HepG2 (cell line): ENCODE measurements at regions not wholly inside any gene's neighbourhood (a gene's known extent, or its start where the extent isn't known, plus 50 kb on each side); places are given as distances from the start of the nearest gene placed in this dataset.

Experiments used
- ATAC-seq: fragments of 200-7000 bp; cut with Tn5 transposase; 3 replicates; pipeline ENCODE4 v1.9.1; 2020; ENCODE audit warnings: mild to moderate bottlenecking, moderate library complexity
- BruUV-seq: library from RNA; stranded (reverse); fragments of 400-500 nt; replicated peaks from 2 replicates; lab custom pipeline; 2021; lab: Mats Ljungman, UMichigan
- CTCF ChIA-PET: fragments of 300-600 bp; formaldehyde crosslinking; extraction: SDS; loops from one replicate; lab custom pipeline; 2021; ENCODE audit warnings: low total read pairs, inconsistent platforms, low intra/inter-chr PET ratio; lab: Yijun Ruan, JAX
- POLR2A ChIA-PET: fragments of 350-600 bp; sonication (Branson Sonifier 250); formaldehyde crosslinking; loops from one replicate; lab custom pipeline; 2020; ENCODE audit warnings: antibody characterized with exemption, inconsistent platforms; lab: Yijun Ruan, JAX
- DNase-seq: peaks from one replicate; pipeline ENCODE4 v3.0.0-alpha.2; 2015; ENCODE audit warnings: low spot score
- FAIRE-seq: peaks from 3 replicates; lab custom pipeline; 2011; peaks lifted over from hg19 to GRCh38; lab: Jason Lieb, UNC
- H2AFZ ChIP-seq: one replicate; pipeline ENCODE4 v1.6.1; 2011; ENCODE audit warnings: low read length, inconsistent platforms
- H3K27ac ChIP-seq: fragments of 300-600 bp; 3 replicates; pipeline ENCODE4 v1.8.0; 2011; ENCODE audit warnings: mixed run types, mild to moderate bottlenecking, mixed read lengths, low read length, inconsistent platforms; ENCODE audit not compliant: insufficient read depth; ENCODE audit errors: extremely low read length
- H3K27me3 ChIP-seq, 2 experiments: fragments of 200-600 bp in 1 of 2; 2 replicates in 1 of 2; 3 replicates in 1 of 2; pipeline versions ENCODE4 v1.6.0 to v1.8.0; 2011; ENCODE audit warnings: low read length in 2 of 2, mild to moderate bottlenecking in 2 of 2, moderate library complexity in 2 of 2, inconsistent platforms in 1 of 2; ENCODE audit not compliant: insufficient read depth in 2 of 2, control insufficient read depth in 1 of 2
- H3K36me3 ChIP-seq, 2 experiments: fragments of 200-600 bp in 1 of 2; replicated peaks in 1 of 2; 2 replicates in 1 of 2; 3 replicates in 1 of 2; pipeline versions ENCODE4 v1.5.1 to v1.8.0; 2011; ENCODE audit warnings: low read length in 2 of 2, inconsistent platforms in 1 of 2; ENCODE audit not compliant: insufficient read depth in 2 of 2, control insufficient read depth in 1 of 2
- H3K4me1 ChIP-seq: 2 replicates; pipeline ENCODE4 v1.5.1; 2012; ENCODE audit warnings: low read length, inconsistent platforms; ENCODE audit not compliant: insufficient read depth
- H3K4me2 ChIP-seq: 2 replicates; pipeline ENCODE4 v1.6.0; 2011; ENCODE audit warnings: low read depth, low read length, inconsistent platforms
- H3K4me3 ChIP-seq, 3 experiments: fragments of 200-600 bp in 1 of 3; sonication (generic), shearing (Covaris generic) in 1 of 3; replicated peaks in 1 of 3; 2 replicates each; pipeline ENCODE4 v1.5.1; 2011 to 2016; ENCODE audit warnings: low read length in 3 of 3, inconsistent platforms in 2 of 3, low read depth in 2 of 3, mild to moderate bottlenecking in 2 of 3, control low read depth in 1 of 3, mixed read lengths in 1 of 3; ENCODE audit not compliant: insufficient read depth in 1 of 3
- H3K79me2 ChIP-seq: one replicate; pipeline ENCODE4 v1.6.1; 2011; ENCODE audit warnings: low read length, inconsistent platforms; ENCODE audit not compliant: insufficient read depth
- H3K9ac ChIP-seq: 2 replicates; pipeline ENCODE4 v1.6.0; 2011; ENCODE audit warnings: mild to moderate bottlenecking, low read depth, low read length, inconsistent platforms; ENCODE audit not compliant: insufficient read depth
- H3K9me3 ChIP-seq: 2 replicates; pipeline ENCODE4 v1.5.1; 2012; ENCODE audit warnings: mild to moderate bottlenecking, low read length
- H4K20me1 ChIP-seq: 2 replicates; pipeline ENCODE4 v1.6.0; 2011; ENCODE audit warnings: inconsistent platforms, mild to moderate bottlenecking, low read length, moderate library complexity; ENCODE audit not compliant: insufficient read depth
- CBFB ChIP-seq: sonication (generic); formaldehyde crosslinking; IDR thresholded peaks from 2 replicates; pipeline ENCODE4 v1.4.0; 2020; ENCODE audit warnings: missing genetic modification reagents
- FIP1L1 ChIP-seq: fragments of 200-400 bp; formaldehyde crosslinking; IDR thresholded peaks from 2 replicates; pipeline ENCODE4 v1.6.1; 2018; ENCODE audit warnings: low read depth, mild to moderate bottlenecking, low read length, moderate library complexity, borderline replicate concordance; ENCODE audit not compliant: insufficient read depth
- KDM5A ChIP-seq: fragments of 200-600 bp; sonication (generic); IDR thresholded peaks from 2 replicates; pipeline ENCODE4 v1.7.0; 2018; ENCODE audit warnings: antibody characterized with exemption, mild to moderate bottlenecking, low read length, borderline replicate concordance
- PHF5A ChIP-seq: IDR thresholded peaks from one replicate; pipeline ENCODE4 v1.6.1; 2018; ENCODE audit warnings: low read depth, missing genetic modification reagents; ENCODE audit not compliant: unreplicated experiment
- REPIN1 ChIP-seq: sonication (generic); formaldehyde crosslinking; IDR thresholded peaks from 2 replicates; pipeline ENCODE4 v1.8.0; 2022; ENCODE audit warnings: missing genetic modification reagents, low read depth, mild to moderate bottlenecking, borderline replicate concordance
- TCF7L2 ChIP-seq: IDR thresholded peaks from 2 replicates; pipeline ENCODE4 v1.6.1; 2011; ENCODE audit warnings: mild to moderate bottlenecking, low read depth, low read length, moderate library complexity
- ZNF292 ChIP-seq: sonication (generic); formaldehyde crosslinking; IDR thresholded peaks from 2 replicates; pipeline ENCODE4 v1.8.1; 2022; ENCODE audit warnings: mild to moderate bottlenecking, low read depth, missing genetic modification reagents, borderline replicate concordance
- ZNF501 ChIP-seq: sonication (generic); formaldehyde crosslinking; IDR thresholded peaks from 2 replicates; pipeline ENCODE4 v1.5.1; 2020; ENCODE audit warnings: mild to moderate bottlenecking, moderate library complexity, missing genetic modification reagents
- ZNF619 ChIP-seq: sonication (generic); formaldehyde crosslinking; IDR thresholded peaks from 2 replicates; pipeline ENCODE4 v1.4.0; 2020; ENCODE audit warnings: mild to moderate bottlenecking, missing genetic modification reagents
- WGBS: methylation state at CpG from one replicate; pipeline ENCODE4 v1.1.6; 2017; ENCODE audit warnings: low lambda C conversion rate; 5-methylcytosine and 5-hydroxymethylcytosine counted together
- in situ Hi-C: cut with HindIII; loops from 2 replicates; pipeline ENCODE4 v1.10.0; 2017; ENCODE audit warnings: low pct_unique_long_range_greater_than_20kb; ENCODE audit not compliant: extremely low pct_ligation_motif_present
- intact Hi-C: fragments of 100-400 bp; cut with micrococcal nuclease; formaldehyde crosslinking; loops from one replicate; pipeline ENCODE4 v1.10.0; 2022; ENCODE audit not compliant: unreplicated experiment
- TF ChIP-seq, protein P1 (sequence below): sonication (generic); formaldehyde crosslinking; IDR thresholded peaks from 2 replicates; pipeline ENCODE4 v1.5.0; 2020; ENCODE audit warnings: mild to moderate bottlenecking, low read depth, missing genetic modification reagents, borderline replicate concordance
- TF ChIP-seq, protein P2 (sequence below): sonication (generic); formaldehyde crosslinking; IDR thresholded peaks from 2 replicates; pipeline ENCODE4 v1.9.0; 2021; ENCODE audit warnings: missing genetic modification reagents, borderline replicate concordance
- TF ChIP-seq, protein P3 (sequence below): sonication (generic); formaldehyde crosslinking; IDR thresholded peaks from 2 replicates; pipeline ENCODE4 v1.5.0; 2020; ENCODE audit warnings: mild to moderate bottlenecking, missing genetic modification reagents

DNA sequence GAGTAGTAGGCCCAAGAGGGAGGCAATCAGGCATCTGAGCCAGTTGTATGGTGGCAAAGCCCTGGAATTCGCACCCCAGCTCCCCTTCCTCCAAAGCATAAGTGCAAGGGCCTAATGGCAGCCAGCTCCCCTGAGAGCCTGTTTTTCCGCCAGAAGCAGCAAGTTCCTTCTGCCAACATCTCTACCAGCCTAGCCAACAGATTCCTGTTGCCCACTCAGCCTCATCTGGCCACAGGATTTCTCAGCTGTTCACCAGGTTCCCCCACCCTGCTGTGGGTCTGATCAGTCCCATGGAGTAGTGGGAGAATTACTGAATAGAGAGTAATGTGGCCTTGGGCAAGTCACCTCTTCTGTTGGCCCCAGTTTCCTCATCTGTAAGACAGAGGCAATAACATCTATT, 186.2 kb upstream of the PDE1C start:
- BruUV-seq = no TSS peak
- Histone ChIP-seq H2AFZ (no peak overlapping the region), H3K27me3 (no peaks in the 10 kb centered on the region; a peak in 1 of 5 replicates), H3K79me2 (no peaks in the 10 kb centered on the region), H3K9ac (no peak overlapping the region), H3K36me3 (no peaks in the 10 kb centered on the region), H3K4me3 (no peak overlapping the region), H3K4me1 (no peaks in the 10 kb centered on the region), H3K9me3 (no peaks in the 10 kb centered on the region), H4K20me1 (no peaks in the 10 kb centered on the region), H3K4me2 (no peak overlapping the region), H3K27ac (no peak overlapping the region)
- FAIRE-seq (no peak), DNase-seq (no peak), ATAC-seq (no peak)
- intact Hi-C loops (no loop called here), in situ Hi-C loops (no loop called here)
- ChIA-PET POLR2A (no interaction called here), CTCF (no interaction called here)
- WGBS = 0% methylated on average over 1 of the region's 2 CpGs
- TF ChIP-seq CBFB (CRISPR knock-in tag) (no peak), PHF5A (CRISPR knock-in tag) (no peak), TCF7L2 (no peak), REPIN1 (no peak), KDM5A (no peak), ZNF619 (CRISPR knock-in tag) (no peak), ZNF501 (no peak), FIP1L1 (no peak), ZNF292 (CRISPR knock-in tag) (no peak)
- TF ChIP-seq, protein P1, sequence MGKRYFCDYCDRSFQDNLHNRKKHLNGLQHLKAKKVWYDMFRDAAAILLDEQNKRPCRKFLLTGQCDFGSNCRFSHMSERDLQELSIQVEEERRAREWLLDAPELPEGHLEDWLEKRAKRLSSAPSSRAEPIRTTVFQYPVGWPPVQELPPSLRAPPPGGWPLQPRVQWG (CRISPR knock-in tag) = no peak
- TF ChIP-seq, protein P2, sequence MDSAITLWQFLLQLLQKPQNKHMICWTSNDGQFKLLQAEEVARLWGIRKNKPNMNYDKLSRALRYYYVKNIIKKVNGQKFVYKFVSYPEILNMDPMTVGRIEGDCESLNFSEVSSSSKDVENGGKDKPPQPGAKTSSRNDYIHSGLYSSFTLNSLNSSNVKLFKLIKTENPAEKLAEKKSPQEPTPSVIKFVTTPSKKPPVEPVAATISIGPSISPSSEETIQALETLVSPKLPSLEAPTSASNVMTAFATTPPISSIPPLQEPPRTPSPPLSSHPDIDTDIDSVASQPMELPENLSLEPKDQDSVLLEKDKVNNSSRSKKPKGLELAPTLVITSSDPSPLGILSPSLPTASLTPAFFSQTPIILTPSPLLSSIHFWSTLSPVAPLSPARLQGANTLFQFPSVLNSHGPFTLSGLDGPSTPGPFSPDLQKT (CRISPR knock-in tag) = no peak
- TF ChIP-seq, protein P3, sequence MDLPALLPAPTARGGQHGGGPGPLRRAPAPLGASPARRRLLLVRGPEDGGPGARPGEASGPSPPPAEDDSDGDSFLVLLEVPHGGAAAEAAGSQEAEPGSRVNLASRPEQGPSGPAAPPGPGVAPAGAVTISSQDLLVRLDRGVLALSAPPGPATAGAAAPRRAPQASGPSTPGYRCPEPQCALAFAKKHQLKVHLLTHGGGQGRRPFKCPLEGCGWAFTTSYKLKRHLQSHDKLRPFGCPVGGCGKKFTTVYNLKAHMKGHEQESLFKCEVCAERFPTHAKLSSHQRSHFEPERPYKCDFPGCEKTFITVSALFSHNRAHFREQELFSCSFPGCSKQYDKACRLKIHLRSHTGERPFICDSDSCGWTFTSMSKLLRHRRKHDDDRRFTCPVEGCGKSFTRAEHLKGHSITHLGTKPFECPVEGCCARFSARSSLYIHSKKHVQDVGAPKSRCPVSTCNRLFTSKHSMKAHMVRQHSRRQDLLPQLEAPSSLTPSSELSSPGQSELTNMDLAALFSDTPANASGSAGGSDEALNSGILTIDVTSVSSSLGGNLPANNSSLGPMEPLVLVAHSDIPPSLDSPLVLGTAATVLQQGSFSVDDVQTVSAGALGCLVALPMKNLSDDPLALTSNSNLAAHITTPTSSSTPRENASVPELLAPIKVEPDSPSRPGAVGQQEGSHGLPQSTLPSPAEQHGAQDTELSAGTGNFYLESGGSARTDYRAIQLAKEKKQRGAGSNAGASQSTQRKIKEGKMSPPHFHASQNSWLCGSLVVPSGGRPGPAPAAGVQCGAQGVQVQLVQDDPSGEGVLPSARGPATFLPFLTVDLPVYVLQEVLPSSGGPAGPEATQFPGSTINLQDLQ (CRISPR knock-in tag) = no peak
